ENCODE measurements at regions not wholly inside any gene's neighbourhood (a gene's known extent, or its start where the extent isn't known, plus 50 kb on each side); places are given as distances from the start of the nearest gene placed in this dataset.
"Not testable (repeated sequence)": the region's sequence is repeated elsewhere in the genome, so short reads cannot be mapped to it uniquely, and the experiment has no call there.

DNA sequence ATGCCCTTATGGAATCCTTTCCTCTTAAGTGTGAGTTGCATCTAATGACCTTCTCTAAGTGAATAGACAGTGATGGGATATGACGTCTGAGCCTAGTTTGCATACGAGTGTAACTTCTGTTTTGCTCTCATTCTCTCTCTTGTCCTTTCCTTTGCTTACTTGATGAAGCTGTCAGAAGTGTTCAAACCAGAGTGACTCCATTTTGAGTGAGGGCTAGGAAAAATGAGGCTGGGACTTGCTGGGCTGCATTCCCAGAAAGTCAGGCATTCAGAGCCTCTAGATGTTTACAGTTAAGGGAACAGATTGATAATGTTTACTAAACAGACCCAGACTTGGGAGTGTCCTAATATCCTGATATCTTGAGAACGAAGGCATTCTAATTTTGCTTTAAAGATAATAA lies 311.2 kb upstream of the SOX4 start:
- H3K4me1 ChIP-seq (ENCODE audit: control insufficient read depth, insufficient read depth, low read length); H3K27me3 ChIP-seq (ENCODE audit: control insufficient read depth, insufficient read depth, low read length); H3K27ac ChIP-seq (ENCODE audit: low read length); intact Hi-C loops (cut with micrococcal nuclease; ENCODE audit: unreplicated experiment); in situ Hi-C loops (cut with HindIII; ENCODE audit: low pct_unique_long_range_greater_than_20kb, low sequenced_read_pairs); H3K36me3 ChIP-seq (ENCODE audit: control insufficient read depth, insufficient read depth, low read length); DNase-seq (ENCODE audit: low read depth, low spot score); H3K4me3 ChIP-seq (ENCODE audit: low read depth in 2 of 2, low read length in 2 of 2); ATAC-seq; H3K9me3 ChIP-seq (ENCODE audit: control insufficient read depth, insufficient read depth, low read depth, low read length); BruUV-seq (replicated peaks); CTCF ChIA-PET; POLR2A ChIA-PET: not testable (repeated sequence)

- no peak overlapping the region for H3K4me3 ChIP-seq (ENCODE audit: low read depth in 2 of 2, low read length in 2 of 2)
- no peaks in the 10 kb centered on the region for H3K36me3 ChIP-seq (ENCODE audit: control insufficient read depth, insufficient read depth, low read length)
- ChIA-PET CTCF (no interaction called here), POLR2A (no interaction called here)
- ATAC-seq (no peak), DNase-seq (ENCODE audit: low read depth, low spot score) (no peak)
- no peak for TF ChIP-seq CTCF (IDR thresholded peaks at IDR 0.05)
- TF ChIP-seq SIN3A (IDR thresholded peaks at IDR 0.05; ENCODE audit: borderline replicate concordance, insufficient read depth, low read depth, low read length) = no peak
- TF ChIP-seq TCF7L2 (IDR thresholded peaks at IDR 0.05; ENCODE audit: low read depth, low read length) = no peak
- TF ChIP-seq REST (IDR thresholded peaks at IDR 0.05; ENCODE audit: insufficient read depth in 1 of 2, low read depth in 2 of 2, low read length in 1 of 2) = no peak
- TF ChIP-seq POLR2AphosphoS5 (IDR thresholded peaks at IDR 0.05; ENCODE audit: low read depth, low read length) = no peak
- intact Hi-C loops (cut with micrococcal nuclease; ENCODE audit: unreplicated experiment) = no loop called here
- H3K4me1 ChIP-seq (ENCODE audit: control insufficient read depth, insufficient read depth, low read length) = no peaks in the 10 kb centered on the region
- H3K27me3 ChIP-seq (ENCODE audit: control insufficient read depth, insufficient read depth, low read length) = no peaks in the 10 kb centered on the region
- no peak overlapping the region for H3K27ac ChIP-seq (ENCODE audit: low read length)
- in situ Hi-C loops (cut with HindIII; ENCODE audit: low pct_unique_long_range_greater_than_20kb, low sequenced_read_pairs) = no loop called here
- no TSS peak for BruUV-seq (replicated peaks)
- no peaks in the 10 kb centered on the region for H3K9me3 ChIP-seq (ENCODE audit: control insufficient read depth, insufficient read depth, low read depth, low read length)
Observed at GRCh38 chr6:21284166-21284565, 309.4 kb upstream of the SOX4 start.

DNA sequence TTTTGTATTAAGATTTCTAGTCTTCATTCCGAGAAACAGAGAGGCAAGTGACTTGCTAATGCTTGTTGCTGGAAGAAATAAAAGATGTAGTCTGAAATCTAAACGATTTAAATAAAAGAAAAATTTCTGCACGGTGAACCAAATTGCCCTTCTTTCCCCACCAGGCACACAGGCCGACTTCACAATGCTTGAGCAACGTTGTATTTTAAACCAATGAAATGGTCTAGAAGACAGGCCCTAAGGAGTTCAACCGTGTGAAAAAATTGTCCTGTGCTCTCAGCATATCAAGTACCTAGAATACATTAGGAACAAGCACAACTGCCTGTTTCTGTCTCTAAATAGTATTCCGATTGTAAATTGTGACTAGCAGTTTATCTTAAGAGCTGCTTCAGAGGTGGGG lies 308.8 kb upstream of the SOX4 start:
- H3K36me3 ChIP-seq (ENCODE audit: control insufficient read depth, insufficient read depth, low read length) = no peaks in the 10 kb centered on the region
- no TSS peak for BruUV-seq (replicated peaks)

More for the DNA sequence above, 308.8 kb upstream of the SOX4 start:
- Histone ChIP-seq H3K4me1 (ENCODE audit: control insufficient read depth, insufficient read depth, low read length) (no peaks in the 10 kb centered on the region), H3K27ac (ENCODE audit: low read length) (no peak overlapping the region), H3K27me3 (ENCODE audit: control insufficient read depth, insufficient read depth, low read length) (no peaks in the 10 kb centered on the region), H3K9me3 (ENCODE audit: control insufficient read depth, insufficient read depth, low read depth, low read length) (no peaks in the 10 kb centered on the region), H3K4me3 (ENCODE audit: low read depth in 2 of 2, low read length in 2 of 2) (no peak overlapping the region)
- no peak for ATAC-seq
- in situ Hi-C loops (cut with HindIII; ENCODE audit: low pct_unique_long_range_greater_than_20kb, low sequenced_read_pairs) = no loop called here
- ChIA-PET CTCF (no interaction called here), POLR2A (no interaction called here)
- no peak for DNase-seq (ENCODE audit: low read depth, low spot score)
- TF ChIP-seq TCF7L2 (IDR thresholded peaks at IDR 0.05; ENCODE audit: low read depth, low read length) = no peak
- TF ChIP-seq SIN3A (IDR thresholded peaks at IDR 0.05; ENCODE audit: borderline replicate concordance, insufficient read depth, low read depth, low read length) = no peak
- no peak for TF ChIP-seq POLR2AphosphoS5 (IDR thresholded peaks at IDR 0.05; ENCODE audit: low read depth, low read length)
- no peak for TF ChIP-seq REST (IDR thresholded peaks at IDR 0.05; ENCODE audit: insufficient read depth in 1 of 2, low read depth in 2 of 2, low read length in 1 of 2)
- TF ChIP-seq CTCF (IDR thresholded peaks at IDR 0.05) = no peak
- intact Hi-C loops (cut with micrococcal nuclease; ENCODE audit: unreplicated experiment) = no loop called here
